Prostate gland (tissue), 2 donors: ENCODE measurements at regions not wholly inside any gene's neighbourhood (a gene's known extent, or its start where the extent isn't known, plus 50 kb on each side); places are given as distances from the start of the nearest gene placed in this dataset.

Experiments used
- CTCF ChIP-seq, 4 experiments: fragments of 200-600 bp in 2 of 4; fragments of 450-650 bp in 2 of 4; sonication (generic) in 2 of 4; IDR thresholded peaks; 1 replicate in 3 of 4; 2 replicates in 1 of 4; pipeline ENCODE4 v1.5.1; 2016 to 2019; ENCODE audit warnings: antibody characterized with exemption in 4 of 4, mild to moderate bottlenecking in 2 of 4, moderate library complexity in 2 of 4
- POLR2A ChIP-seq: fragments of 450-650 bp; IDR thresholded peaks from one replicate; pipeline ENCODE4 v1.6.1; 2016; ENCODE audit warnings: antibody characterized with exemption, mild to moderate bottlenecking

GRCh38 chr2:53362934-53363333 is 404.7 kb upstream of the CHAC2 start:
- no peak for TF ChIP-seq CTCF (IDR thresholded peaks at IDR 0.05)
- no peak for TF ChIP-seq POLR2A
